Activated CD8-positive, alpha-beta T cell treated with anti-CD3 and anti-CD28 coated beads, Interleukin-2, amount 10 ng/mL, durations not matched to agents 7 days and 5 days (primary cell): ENCODE measurements at regions not wholly inside any gene's neighbourhood (a gene's known extent, or its start where the extent isn't known, plus 50 kb on each side); places are given as distances from the start of the nearest gene placed in this dataset.

ENCODE experiments used
- ATAC-seq: fragments of 150-1000 bp; cut with Tn5 transposase; one replicate; pipeline ENCODE4 v1.10.0; 2021; ENCODE audit warnings: moderate library complexity
- CTCF ChIA-PET: fragments of 350-600 bp; sonication (Branson Sonifier 250); formaldehyde crosslinking; loops from one replicate; lab custom pipeline; 2021; ENCODE audit warnings: antibody characterized with exemption; lab: Charles Lee
- POLR2A ChIA-PET: fragments of 350-600 bp; sonication (Branson Sonifier 250); formaldehyde crosslinking; loops from one replicate; lab custom pipeline; 2021; ENCODE audit warnings: antibody characterized with exemption; lab: Charles Lee
- DNase-seq: peaks from one replicate; pipeline ENCODE4 v3.0.0-alpha.2; 2020
- H3K27ac Mint-ChIP-seq: one replicate; pipeline ENCODE4 v1.8.0; 2021; ENCODE audit warnings: mild to moderate bottlenecking, mixed read lengths
- H3K27me3 Mint-ChIP-seq: one replicate; pipeline ENCODE4 v1.8.0; 2021; ENCODE audit warnings: low read depth, mixed read lengths
- H3K36me3 Mint-ChIP-seq: one replicate; pipeline ENCODE4 v1.8.0; 2021; ENCODE audit warnings: low read depth, mixed read lengths
- H3K4me1 Mint-ChIP-seq: one replicate; pipeline ENCODE4 v1.8.0; 2021; ENCODE audit warnings: low read depth, mixed read lengths
- H3K4me3 Mint-ChIP-seq: one replicate; pipeline ENCODE4 v1.8.0; 2021; ENCODE audit warnings: mild to moderate bottlenecking, mixed read lengths
- H3K9me3 Mint-ChIP-seq: one replicate; pipeline ENCODE4 v1.8.0; 2022; ENCODE audit warnings: mixed read lengths; ENCODE audit not compliant: insufficient read depth

DNA sequence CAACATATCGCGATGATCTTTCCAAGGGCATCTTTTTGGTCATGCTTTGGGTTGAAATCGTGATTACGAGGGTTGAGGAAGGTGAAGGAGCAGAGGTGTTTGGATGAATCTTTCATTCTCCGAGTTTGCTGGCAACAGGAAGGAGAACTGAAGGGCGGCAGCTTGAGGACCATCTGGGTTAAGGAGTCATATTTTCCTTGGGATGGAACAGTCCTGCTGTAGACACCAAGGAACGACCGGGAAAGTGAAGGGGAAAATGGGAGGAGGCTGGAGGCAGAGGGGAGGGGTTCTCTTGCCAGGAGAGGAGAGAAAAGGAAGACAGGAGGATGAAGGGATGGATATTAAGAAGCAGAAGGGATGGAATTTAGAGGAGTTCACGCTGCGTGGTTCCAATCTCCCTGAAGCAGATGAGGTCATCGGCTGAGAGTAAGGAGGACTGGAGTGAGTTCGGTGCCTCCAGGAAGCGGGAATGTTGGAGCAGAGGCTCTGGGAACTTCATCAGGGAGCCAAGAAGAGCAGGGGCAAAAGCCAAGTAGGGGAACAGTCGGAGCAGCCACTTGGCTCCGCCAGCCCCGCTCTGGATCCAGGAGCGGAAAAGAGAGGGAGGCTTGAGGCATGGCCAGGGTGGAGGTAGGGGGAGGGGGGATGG, 116.6 kb upstream of the GALNT17 start:
- H3K4me3 Mint-ChIP-seq: no peak overlapping the region

GRCh38 chr7:71016401-71016800, 115.5 kb upstream of the GALNT17 start:
- ATAC-seq: no peak
- no peak for DNase-seq
- CTCF ChIA-PET: no interaction called here
- Mint-ChIP-seq H3K4me3 (no peak overlapping the region), H3K4me1 (no peaks in the 10 kb centered on the region), H3K9me3 (peaks cover 19% of the 10 kb centered on the region), H3K36me3 (no peaks in the 10 kb centered on the region), H3K27ac (no peak overlapping the region), H3K27me3 (no peaks in the 10 kb centered on the region)
- POLR2A ChIA-PET: no interaction called here

More for the DNA sequence above, 116.6 kb upstream of the GALNT17 start:
- DNase-seq (no peak), ATAC-seq (no peak)
- Mint-ChIP-seq H3K27me3 (no peaks in the 10 kb centered on the region), H3K27ac (no peak overlapping the region), H3K4me1 (no peaks in the 10 kb centered on the region), H3K9me3 (peaks cover 19% of the 10 kb centered on the region), H3K36me3 (no peaks in the 10 kb centered on the region)
- ChIA-PET CTCF (no interaction called here), POLR2A (no interaction called here)

- peaks cover 19% of the 10 kb centered on the region for H3K9me3 Mint-ChIP-seq
- no peaks in the 10 kb centered on the region for H3K27me3 Mint-ChIP-seq
- CTCF ChIA-PET: no interaction called here
- POLR2A ChIA-PET: no interaction called here
- H3K4me3 Mint-ChIP-seq: no peak overlapping the region
- ATAC-seq (no peak), DNase-seq (no peak)
- no peak overlapping the region for H3K27ac Mint-ChIP-seq
- H3K36me3 Mint-ChIP-seq: no peaks in the 10 kb centered on the region
- no peaks in the 10 kb centered on the region for H3K4me1 Mint-ChIP-seq
These were observed 114.3 kb upstream of the GALNT17 start for GRCh38 chr7:71017602-71018001.

DNA sequence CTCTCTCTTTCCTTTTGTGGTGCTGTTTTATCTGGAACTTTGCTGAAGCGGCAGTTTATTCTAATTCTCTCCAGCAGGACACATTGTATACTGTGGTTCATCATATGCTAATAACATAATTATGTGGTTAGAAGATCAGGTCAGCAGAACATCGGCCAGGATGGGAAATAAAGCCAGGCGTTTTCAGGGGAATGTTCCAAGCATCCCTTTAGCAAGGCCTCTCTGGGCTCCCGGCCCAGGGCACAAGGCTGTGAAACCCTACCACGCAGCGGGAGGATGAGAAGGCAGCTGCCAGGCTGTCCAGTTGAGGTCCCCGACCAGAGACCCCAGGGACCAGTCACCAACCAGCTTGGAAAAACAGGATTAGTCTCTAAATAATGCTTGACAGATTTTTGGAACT, 112.2 kb upstream of the GALNT17 start:
- Mint-ChIP-seq H3K4me3 (no peak overlapping the region), H3K9me3 (peaks cover 19% of the 10 kb centered on the region), H3K27ac (no peak overlapping the region), H3K4me1 (no peaks in the 10 kb centered on the region), H3K36me3 (no peaks in the 10 kb centered on the region), H3K27me3 (no peaks in the 10 kb centered on the region)
- CTCF ChIA-PET: no interaction called here
- ATAC-seq (no peak), DNase-seq (no peak)
- POLR2A ChIA-PET: no interaction called here

DNA sequence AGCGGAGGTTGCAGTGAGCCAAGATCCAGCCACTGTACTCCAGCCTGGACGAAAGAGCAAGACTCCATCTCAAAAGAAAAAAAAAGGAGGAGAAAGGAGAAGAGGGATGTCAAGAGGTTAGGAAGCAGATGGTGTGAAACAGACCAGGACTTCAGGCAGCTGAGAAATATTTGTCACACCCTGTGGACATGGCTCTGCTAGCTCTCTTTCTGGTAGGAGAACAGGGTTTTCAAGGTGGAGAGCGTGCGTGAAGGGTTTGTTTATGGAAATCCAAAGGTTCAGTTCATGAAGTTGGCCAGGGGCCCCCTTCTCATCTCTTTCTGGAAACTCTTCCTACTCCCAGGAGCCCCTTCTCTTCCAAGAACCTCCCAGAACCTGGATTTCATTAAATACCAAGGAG, 110.8 kb upstream of the GALNT17 start:
- H3K9me3 Mint-ChIP-seq: peaks cover 19% of the 10 kb centered on the region
- no peak overlapping the region for H3K4me3 Mint-ChIP-seq
- ATAC-seq (no peak), DNase-seq (no peak)
- H3K27me3 Mint-ChIP-seq: no peaks in the 10 kb centered on the region
- H3K27ac Mint-ChIP-seq: no peak overlapping the region
- H3K36me3 Mint-ChIP-seq: no peaks in the 10 kb centered on the region
- no peaks in the 10 kb centered on the region for H3K4me1 Mint-ChIP-seq
- CTCF ChIA-PET: no interaction called here
- POLR2A ChIA-PET: no interaction called here

GRCh38 chr7:71026680-71027079, 105.3 kb upstream of the GALNT17 start:
- POLR2A ChIA-PET: no interaction called here
- DNase-seq (no peak), ATAC-seq (no peak)
- Mint-ChIP-seq H3K4me3 (no peak overlapping the region), H3K9me3 (peaks cover 6% of the 10 kb centered on the region), H3K4me1 (no peaks in the 10 kb centered on the region), H3K27me3 (no peaks in the 10 kb centered on the region), H3K27ac (no peak overlapping the region), H3K36me3 (no peaks in the 10 kb centered on the region)
- CTCF ChIA-PET: no interaction called here

GRCh38 chr7:71034243-71034642, 97.7 kb upstream of the GALNT17 start:
- no peak overlapping the region for H3K4me3 Mint-ChIP-seq

GRCh38 chr7:71042591-71042990, 89.4 kb upstream of the GALNT17 start:
- ChIA-PET POLR2A (no interaction called here), CTCF (no interaction called here)
- Mint-ChIP-seq H3K9me3 (peaks cover 30% of the 10 kb centered on the region), H3K4me3 (no peak overlapping the region), H3K4me1 (no peaks in the 10 kb centered on the region), H3K27me3 (no peaks in the 10 kb centered on the region), H3K36me3 (no peaks in the 10 kb centered on the region), H3K27ac (no peak overlapping the region)
- DNase-seq (no peak), ATAC-seq (no peak)

More at GRCh38 chr7:71034243-71034642, 97.7 kb upstream of the GALNT17 start:
- H3K36me3 Mint-ChIP-seq: no peaks in the 10 kb centered on the region
- POLR2A ChIA-PET: no interaction called here
- H3K9me3 Mint-ChIP-seq: peaks cover 27% of the 10 kb centered on the region
- H3K27me3 Mint-ChIP-seq: no peaks in the 10 kb centered on the region
- no peak overlapping the region for H3K27ac Mint-ChIP-seq
- no peak for DNase-seq
- CTCF ChIA-PET: no interaction called here
- H3K4me1 Mint-ChIP-seq: no peaks in the 10 kb centered on the region
- ATAC-seq: no peak

GRCh38 chr7:71050492-71050891, 81.5 kb upstream of the GALNT17 start:
- Mint-ChIP-seq H3K9me3 (peaks cover 38% of the 10 kb centered on the region), H3K27me3 (no peaks in the 10 kb centered on the region), H3K36me3 (no peaks in the 10 kb centered on the region), H3K4me3 (no peak overlapping the region), H3K27ac (no peak overlapping the region), H3K4me1 (no peaks in the 10 kb centered on the region)
- DNase-seq (no peak), ATAC-seq (no peak)
- ChIA-PET CTCF (no interaction called here), POLR2A (no interaction called here)

DNA sequence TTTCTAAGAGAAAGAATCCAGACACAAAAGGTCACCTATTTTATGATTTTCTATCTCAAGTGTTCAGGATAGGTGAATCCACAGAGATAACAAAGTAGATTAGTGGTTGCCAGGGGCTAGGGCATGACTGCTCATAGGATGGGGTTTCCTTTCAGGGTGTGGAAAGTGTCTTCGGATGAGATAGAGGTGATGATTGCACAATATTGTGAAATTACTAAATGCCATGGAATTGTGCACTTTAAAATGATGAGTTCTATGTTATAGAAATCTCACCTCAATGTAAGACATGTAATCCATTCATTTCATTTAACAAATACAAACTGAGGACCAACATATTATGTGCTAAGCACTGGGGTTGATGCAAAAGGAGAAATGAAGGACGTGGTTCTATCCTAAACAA, 76.4 kb upstream of the GALNT17 start:
- Mint-ChIP-seq H3K4me3 (no peak overlapping the region), H3K27me3 (no peaks in the 10 kb centered on the region), H3K27ac (no peak overlapping the region), H3K36me3 (no peaks in the 10 kb centered on the region), H3K9me3 (peaks cover 10% of the 10 kb centered on the region), H3K4me1 (no peaks in the 10 kb centered on the region)
- ChIA-PET CTCF (no interaction called here), POLR2A (no interaction called here)
- ATAC-seq: no peak
- DNase-seq: no peak

DNA sequence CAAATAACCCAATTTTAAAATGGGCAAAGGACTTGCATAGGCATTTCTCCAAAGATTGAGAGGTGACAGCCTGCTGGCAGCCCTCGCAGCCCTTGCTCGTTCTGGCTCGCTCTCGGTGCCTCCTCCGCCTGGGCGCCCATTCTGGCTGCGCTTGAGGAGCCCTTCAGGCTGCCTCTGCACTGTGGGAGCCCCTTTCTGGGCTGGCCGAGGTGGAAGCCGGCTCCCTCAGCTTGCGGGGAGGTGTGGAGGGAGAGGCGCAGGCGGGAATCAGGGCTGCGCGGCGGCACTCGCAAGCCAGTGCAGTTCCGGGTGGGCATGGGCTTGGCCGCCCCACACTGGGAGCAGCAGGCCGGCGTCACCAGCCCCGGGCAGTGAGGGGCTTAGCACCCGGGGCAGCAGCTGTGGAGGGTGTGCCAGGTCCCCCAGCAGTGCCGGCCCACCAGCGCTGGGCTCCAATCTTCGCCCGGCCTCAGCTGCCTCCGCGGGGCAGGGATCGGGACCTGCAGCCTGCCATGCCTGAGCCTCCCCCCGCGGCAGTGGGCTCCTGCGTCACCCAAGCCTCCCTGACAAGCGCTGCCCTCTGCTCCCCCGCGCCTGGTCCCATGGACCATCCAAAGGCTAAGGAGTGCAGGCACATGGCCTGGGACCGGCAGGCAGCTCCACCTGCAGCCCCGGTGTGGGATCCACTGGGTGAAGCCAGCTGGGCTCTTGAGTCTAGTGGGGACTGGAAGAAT, 54.0 kb upstream of the GALNT17 start:
- Mint-ChIP-seq H3K4me1 (no peaks in the 10 kb centered on the region), H3K27ac (no peak overlapping the region), H3K27me3 (no peaks in the 10 kb centered on the region), H3K36me3 (no peaks in the 10 kb centered on the region), H3K4me3 (no peak overlapping the region), H3K9me3 (peaks cover 15% of the 10 kb centered on the region)
- no peak for DNase-seq
- ChIA-PET CTCF (no interaction called here), POLR2A (no interaction called here)
- ATAC-seq: no peak
